NCI-H1436 treated with DMSO at 0.1 percent for 48 hours (cell line): ENCODE measurements at regions not wholly inside any gene's neighbourhood (a gene's known extent, or its start where the extent isn't known, plus 50 kb on each side); places are given as distances from the start of the nearest gene placed in this dataset.

Experiments used
- DNase-seq: peaks from one replicate; lab custom pipeline; 2025; lab: John Stamatoyannopoulos, UW

GRCh38 chr2:137824501-137824900 is 139.8 kb upstream of the HNMT start:
- DNase-seq: no peak

- no peak for DNase-seq
Observed at GRCh38 chr2:137826373-137827372, 137.6 kb upstream of the HNMT start.

DNA sequence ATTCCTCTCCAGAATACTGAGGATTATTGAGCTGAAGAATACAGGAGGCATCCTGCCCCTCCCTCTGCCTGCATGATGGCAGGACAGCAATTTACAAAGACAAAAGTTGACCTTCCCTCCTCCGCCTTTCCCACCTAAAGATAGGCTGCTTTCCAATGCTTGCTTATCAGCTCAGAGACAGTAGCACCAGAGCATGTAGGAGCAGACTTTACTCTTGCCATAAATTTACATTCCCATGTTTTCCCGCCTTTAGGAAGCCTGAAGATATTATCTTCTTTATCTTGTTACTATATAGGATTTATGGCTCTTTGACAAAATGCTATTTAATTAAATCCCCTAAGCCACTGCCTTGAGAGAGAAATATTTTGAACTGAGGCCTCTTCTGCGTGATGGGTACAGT is 135.6 kb upstream of the HNMT start:
- DNase-seq: no peak

DNA sequence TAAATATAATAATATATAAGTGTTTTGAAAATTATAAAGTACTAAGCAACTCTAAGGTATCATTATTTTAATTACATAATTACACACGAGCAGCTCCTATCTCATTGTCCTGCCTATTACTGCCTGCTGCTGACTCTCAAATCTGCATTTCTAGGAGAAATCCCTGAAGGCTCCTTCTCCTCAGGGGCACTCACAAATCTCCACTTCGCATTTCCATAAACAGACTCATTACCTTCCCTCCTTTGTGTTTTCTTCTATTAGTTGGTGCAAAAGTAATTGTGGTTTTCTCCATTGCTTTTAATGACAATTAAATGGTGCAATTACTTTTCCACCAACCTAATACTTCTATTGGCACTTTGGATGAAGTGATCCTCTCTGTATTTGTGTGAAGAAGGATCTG is 135.0 kb upstream of the HNMT start:
- DNase-seq: peak; percentile 11

DNA sequence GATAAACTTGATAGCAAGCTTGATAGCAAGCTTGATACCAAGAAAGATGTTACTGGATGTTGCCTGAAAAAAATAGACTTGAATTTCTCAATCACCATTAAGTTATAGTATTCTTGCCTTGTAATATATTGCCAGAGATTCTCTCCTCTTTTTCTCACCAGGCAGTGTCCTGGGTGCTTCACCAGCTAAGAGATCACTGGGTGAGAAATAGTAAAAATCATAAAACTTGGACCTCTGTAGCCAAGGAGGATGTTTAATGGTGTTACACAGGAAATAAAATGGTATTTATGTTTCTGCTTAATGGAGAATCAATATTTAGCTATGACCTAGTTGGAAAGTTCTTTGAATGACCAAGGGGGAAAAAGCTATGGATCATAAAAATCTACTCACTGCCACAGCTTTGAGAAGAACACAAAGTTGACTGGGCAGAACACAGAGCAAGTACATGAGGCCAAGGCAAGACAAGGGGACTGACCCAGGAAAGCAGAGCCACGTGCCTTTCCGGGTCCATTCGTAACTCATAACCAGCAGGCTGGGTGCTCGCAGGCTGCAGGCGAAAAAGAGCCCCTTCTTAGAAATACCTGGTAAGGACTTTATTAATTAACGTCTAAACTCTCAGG is 129.4 kb upstream of the HNMT start:
- no peak for DNase-seq

GRCh38 chr2:137836671-137837070 is 127.6 kb upstream of the HNMT start:
- no peak for DNase-seq

- no peak for DNase-seq
Observed at GRCh38 chr2:137837830-137838229, 126.4 kb upstream of the HNMT start.

DNA sequence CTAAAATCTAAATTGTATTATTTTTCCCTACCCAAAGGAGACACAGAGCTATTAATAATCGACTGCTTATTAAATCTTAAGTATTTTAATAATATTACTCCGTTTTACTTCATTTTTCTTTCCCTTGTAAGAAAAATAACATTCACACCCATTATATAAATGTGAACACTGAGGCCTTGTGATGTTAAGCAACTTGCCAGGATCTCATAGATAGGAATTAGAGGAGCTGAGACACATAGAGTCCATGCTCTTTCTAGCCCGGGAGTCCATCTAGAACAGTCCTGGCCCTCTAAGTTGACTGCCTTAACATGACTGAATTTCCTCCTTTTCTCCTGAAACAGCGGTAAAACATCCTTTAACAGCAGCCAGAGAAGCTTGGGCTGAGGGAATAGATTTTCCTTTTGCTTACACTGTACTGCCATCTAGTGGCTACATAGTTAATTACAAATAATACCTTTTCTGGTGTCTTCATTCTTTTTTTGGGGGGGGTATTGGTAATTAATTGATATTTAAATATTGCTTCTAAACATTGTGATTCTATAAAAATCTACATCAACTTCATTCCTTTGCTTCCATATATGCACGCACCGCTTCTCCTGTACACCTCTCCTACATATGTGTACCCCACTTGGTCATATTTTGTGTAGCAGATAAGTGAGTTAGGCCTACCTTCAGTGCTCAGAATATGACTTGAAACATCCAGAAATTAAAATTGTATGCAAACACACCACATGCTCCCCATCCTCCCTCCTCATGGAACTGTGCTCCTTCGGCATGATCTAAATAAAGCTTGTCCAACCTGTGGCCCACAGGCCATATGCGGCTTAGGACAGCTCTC is 125.8 kb upstream of the HNMT start:
- no peak for DNase-seq

DNA sequence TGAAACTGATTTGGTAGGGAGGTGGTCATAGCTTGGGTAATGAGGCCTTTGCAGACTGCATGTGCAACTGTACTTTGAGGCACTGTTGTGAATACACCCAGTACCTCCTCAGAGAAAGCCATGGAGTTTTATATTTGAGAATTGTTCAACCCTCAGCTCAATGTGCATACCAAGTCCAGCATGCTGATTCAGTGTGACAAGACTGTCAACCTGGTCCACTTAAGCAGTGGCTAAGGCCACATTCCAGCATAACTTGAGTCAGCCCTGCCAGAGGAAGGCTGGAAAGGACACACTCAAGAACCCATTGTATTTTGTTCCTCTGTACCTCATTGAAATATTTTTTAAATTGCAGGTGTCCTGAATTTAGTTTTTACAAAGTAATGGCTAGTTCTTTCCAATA is 121.8 kb upstream of the HNMT start:
- no peak for DNase-seq

DNA sequence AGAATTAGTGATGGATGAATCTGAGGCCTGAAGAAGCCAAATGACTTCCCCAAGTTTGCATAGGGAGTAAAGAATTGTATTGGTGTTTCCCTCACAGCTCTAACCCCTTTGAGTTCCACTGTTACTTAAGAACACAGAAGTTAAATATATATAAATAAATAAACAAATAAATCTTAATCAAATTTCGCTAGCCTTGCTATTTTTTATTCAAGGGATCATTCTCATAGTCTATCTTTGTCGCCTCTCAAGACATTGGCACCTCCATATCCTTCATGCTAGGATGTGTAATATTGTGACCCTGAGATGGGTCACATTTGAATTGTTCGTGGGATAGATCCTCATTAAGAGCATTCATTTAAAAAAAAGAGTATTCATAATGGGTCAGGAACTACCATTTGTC is 121.3 kb upstream of the HNMT start:
- no peak for DNase-seq

- no peak for DNase-seq
Observed at GRCh38 chr2:137845422-137845821, 118.9 kb upstream of the HNMT start.

DNA sequence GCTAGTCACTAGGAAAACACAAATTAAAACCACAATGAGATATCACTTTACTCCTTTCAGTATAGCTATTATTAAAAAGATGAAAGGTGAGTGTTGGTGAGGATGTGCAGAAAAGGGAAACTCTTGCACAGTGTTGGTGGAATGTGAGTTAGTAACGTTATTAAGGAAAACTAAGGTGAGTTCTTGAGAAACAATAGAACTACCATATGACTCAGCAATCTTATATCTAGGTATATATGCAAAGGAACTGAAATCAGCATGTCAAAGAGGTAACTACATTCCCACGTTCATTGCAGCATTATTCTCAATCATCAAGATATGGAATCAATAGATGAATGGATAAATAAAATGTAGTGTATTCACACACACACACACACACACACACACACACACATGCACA is 117.3 kb upstream of the HNMT start:
- DNase-seq: no peak

DNA sequence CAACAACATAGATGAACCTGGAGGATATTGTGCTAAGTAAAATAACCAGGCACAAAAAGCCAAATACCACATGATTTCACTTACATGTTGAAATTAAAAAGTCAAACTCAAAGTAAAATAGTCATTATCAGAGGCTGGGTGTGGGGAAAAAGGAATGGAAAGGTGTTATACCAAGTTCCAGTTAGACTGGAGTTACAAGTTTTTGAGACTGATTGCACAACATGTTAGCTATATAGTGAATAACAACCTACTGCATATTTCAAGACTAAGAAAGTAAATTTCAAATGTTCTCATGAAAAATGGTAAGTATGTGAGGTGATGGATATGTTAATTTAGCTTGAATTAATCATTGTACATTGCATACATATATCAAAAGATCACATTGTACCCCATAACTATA is 116.8 kb upstream of the HNMT start:
- DNase-seq: no peak

DNA sequence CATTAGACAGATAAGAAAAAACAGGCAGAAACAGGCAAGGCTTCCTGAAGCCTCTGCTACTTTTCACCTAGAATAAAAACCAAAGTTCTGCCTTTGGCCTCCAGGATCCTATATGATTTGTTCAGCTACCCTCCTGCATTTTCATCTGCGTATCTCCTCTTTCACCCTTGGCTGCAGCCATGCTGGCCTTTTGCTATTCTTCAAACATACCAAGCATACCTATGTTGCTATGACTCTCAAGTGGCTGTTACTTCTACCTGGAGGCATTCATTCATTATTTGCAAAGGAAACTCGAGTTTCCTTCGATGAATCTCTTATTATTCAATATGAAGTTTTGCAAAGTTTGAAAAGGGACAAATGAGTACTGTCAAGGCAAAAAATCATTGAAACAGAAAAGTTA is 106.4 kb upstream of the HNMT start:
- no peak for DNase-seq

GRCh38 chr2:137862651-137863050 is 101.6 kb upstream of the HNMT start:
- no peak for DNase-seq

DNA sequence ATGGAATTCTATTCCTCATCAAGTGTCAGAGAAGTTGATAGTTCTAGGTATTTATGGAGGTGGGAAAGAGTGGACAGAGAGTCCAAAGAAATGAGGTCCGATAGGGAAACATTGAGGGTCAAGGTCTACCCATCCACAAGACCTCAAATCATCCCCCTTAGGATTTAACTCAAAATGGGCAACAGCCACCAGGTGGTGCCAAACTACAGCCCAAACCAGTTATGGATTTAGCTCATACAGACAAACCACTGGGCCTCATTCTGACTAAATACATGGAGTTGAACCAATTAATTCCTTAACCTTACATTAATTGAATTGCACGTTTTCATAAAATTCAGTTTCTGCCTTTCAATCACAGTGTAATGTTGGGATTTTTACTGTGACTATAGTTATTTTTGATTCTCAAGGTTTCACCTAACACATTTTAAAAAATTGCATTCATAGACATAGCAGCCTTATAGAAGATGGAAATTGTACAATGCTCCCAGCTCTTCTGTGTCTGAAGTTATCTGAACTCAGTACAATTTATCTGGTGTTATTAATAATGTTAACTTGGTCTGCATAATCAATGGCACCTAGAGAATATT is 98.2 kb upstream of the HNMT start:
- DNase-seq: no peak

- DNase-seq: no peak
Observed at GRCh38 chr2:137870682-137871081, 93.6 kb upstream of the HNMT start.

DNA sequence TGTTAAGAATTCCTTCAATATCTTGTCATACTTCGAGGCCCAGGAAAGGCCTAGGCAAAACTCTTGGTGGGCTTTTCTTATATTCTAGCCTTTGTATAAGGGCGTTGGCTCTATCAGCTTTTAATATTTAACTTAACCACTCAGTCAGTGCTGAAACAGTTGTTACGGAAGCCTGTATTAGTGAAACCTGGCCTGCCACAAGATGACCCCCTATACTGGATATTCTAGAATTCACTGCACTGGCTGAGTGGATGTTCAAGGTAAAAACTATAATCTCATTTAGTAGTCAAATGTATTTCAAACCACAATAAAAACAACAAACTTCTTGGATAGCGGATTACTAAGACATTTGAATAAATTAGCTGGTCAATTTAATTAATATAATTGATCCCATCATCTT is 91.7 kb upstream of the HNMT start:
- DNase-seq: no peak

GRCh38 chr2:137873536-137874244 is 90.6 kb upstream of the HNMT start:
- peak; percentile 31 for DNase-seq

DNA sequence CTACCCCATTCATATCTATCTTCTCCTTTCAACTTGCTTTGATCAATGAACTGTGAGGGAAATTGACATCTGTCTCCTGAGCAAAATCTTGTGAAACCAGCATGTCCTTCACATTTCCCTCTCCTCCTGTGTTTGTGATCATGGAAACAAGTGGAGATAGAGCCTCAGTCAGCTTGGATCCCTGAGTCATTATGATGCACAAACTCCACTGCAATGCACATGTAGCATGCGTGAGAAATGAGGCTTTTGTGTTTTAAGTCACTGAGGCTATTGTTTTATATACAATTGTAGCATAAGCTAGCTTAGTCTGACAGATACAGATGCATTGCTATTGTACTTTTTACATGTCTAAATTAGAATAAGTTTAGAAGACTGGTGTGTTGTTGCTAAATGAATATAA is 85.2 kb upstream of the HNMT start:
- DNase-seq: no peak

DNA sequence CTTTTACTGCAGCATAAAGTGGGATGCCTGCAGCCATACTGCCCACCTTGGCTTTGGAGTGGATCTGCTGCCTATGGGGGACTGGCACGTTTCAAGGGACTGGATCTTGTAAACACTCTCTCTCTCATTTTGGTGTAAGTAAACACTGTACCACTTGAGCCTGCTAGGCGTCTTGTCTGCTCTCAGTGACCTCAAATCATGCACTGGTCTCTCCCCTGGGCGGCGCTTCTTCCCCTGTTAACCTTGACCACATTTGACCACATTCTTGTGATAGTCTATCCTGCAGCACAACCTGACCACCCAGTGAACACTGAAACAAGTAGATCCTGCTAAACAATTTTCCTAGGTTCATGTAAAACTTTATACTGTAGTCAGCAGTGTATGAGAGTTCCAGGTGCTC is 82.6 kb upstream of the HNMT start:
- no peak for DNase-seq
